Neural cell (in vitro differentiated cells): ENCODE measurements at regions not wholly inside any gene's neighbourhood (a gene's known extent, or its start where the extent isn't known, plus 50 kb on each side); places are given as distances from the start of the nearest gene placed in this dataset.

ENCODE experiments used
- CTCF ChIP-seq: fragments of 450-650 bp; IDR thresholded peaks from 2 replicates; pipeline ENCODE4 v1.5.1; 2014; ENCODE audit warnings: antibody characterized with exemption, mild to moderate bottlenecking, moderate library complexity; ENCODE audit not compliant: poor library complexity, severe bottlenecking
- EP300 ChIP-seq: fragments of 450-650 bp; conservative IDR thresholded peaks from 2 replicates; pipeline ENCODE4 v1.6.1; 2014; ENCODE audit warnings: antibody characterized with exemption, mild to moderate bottlenecking, moderate library complexity; ENCODE audit not compliant: poor library complexity, severe bottlenecking
- EZH2 ChIP-seq: fragments of 200-600, 300-800 bp; shearing (Covaris generic), sonication (generic); IDR thresholded peaks from 2 replicates; pipeline ENCODE4 v1.6.1; 2014; ENCODE audit warnings: antibody characterized with exemption, low read length, borderline replicate concordance, mild to moderate bottlenecking; ENCODE audit not compliant: insufficient read depth, poor library complexity, severe bottlenecking
- POLR2AphosphoS5 ChIP-seq: IDR thresholded peaks from 2 replicates; pipeline ENCODE4 v1.6.1; 2012
- RAD21 ChIP-seq: fragments of 450-650 bp; conservative IDR thresholded peaks from 2 replicates; pipeline ENCODE4 v1.6.1; 2014; ENCODE audit warnings: antibody characterized with exemption, mild to moderate bottlenecking, moderate library complexity
- REST ChIP-seq: IDR thresholded peaks from 2 replicates; pipeline ENCODE4 v1.6.1; 2012; ENCODE audit warnings: borderline replicate concordance
- SMC3 ChIP-seq: fragments of 450-650 bp; conservative IDR thresholded peaks from 2 replicates; pipeline ENCODE4 v1.6.1; 2014; ENCODE audit warnings: antibody characterized with exemption, mild to moderate bottlenecking, moderate library complexity; ENCODE audit not compliant: poor library complexity
- TAF1 ChIP-seq: IDR thresholded peaks from 2 replicates; pipeline ENCODE4 v1.6.1; 2012; ENCODE audit warnings: low read depth

- TF ChIP-seq CTCF (no peak), EP300 (no peak), RAD21 (no peak), REST (no peak), EZH2 (no peak), SMC3 (no peak), POLR2AphosphoS5 (no peak), TAF1 (no peak)
Measured at GRCh38 chr7:108711611-108712010, 141.9 kb downstream of the DNAJB9 start.
